SK-N-SH (cell line): ENCODE measurements at regions not wholly inside any gene's neighbourhood (a gene's known extent, or its start where the extent isn't known, plus 50 kb on each side); places are given as distances from the start of the nearest gene placed in this dataset.

Experiments
- CTCF ChIA-PET: fragments of 300-600, 350-600 bp; formaldehyde crosslinking; extraction: SDS; loops from one replicate; lab custom pipeline; 2021; lab: Yijun Ruan, JAX
- POLR2A ChIA-PET: fragments of 350-600 bp; sonication (Branson Sonifier 250); formaldehyde crosslinking; extraction: SDS; loops from one replicate; lab custom pipeline; 2020; ENCODE audit warnings: antibody characterized with exemption, inconsistent platforms; lab: Yijun Ruan, JAX
- DNase-seq: peaks from one replicate; pipeline ENCODE4 v3.0.0; 2012
- H2AFZ ChIP-seq: fragments of 200-600 bp; sonication (generic); 2 replicates; pipeline ENCODE4 v1.8.1; 2016; ENCODE audit warnings: antibody characterized with exemption, mild to moderate bottlenecking, low read depth
- H3F3A ChIP-seq: fragments of 200-600 bp; sonication (generic); replicated peaks from 2 replicates; pipeline ENCODE3; 2016; ENCODE audit warnings: antibody characterized with exemption, mild to moderate bottlenecking; ENCODE audit not compliant: insufficient read depth
- H3K27ac ChIP-seq, 2 experiments: fragments of 200-500 bp in 1 of 2; fragments of 200-600 bp in 1 of 2; sonication (Bioruptor generic) in 1 of 2; sonication (generic), shearing (Covaris generic) in 1 of 2; 2 replicates each; pipeline versions ENCODE4 v1.5.1 to v1.6.1; 2014 to 2016; ENCODE audit warnings: low read depth in 2 of 2, inconsistent platforms in 1 of 2, low read length in 1 of 2, mild to moderate bottlenecking in 1 of 2, mixed read lengths in 1 of 2
- H3K27me3 ChIP-seq: fragments of 200-600 bp; sonication (generic), shearing (Covaris generic); 2 replicates; pipeline ENCODE4 v1.6.1; 2016; ENCODE audit warnings: mixed run types; ENCODE audit not compliant: insufficient read depth
- H3K36me3 ChIP-seq, 2 experiments: fragments of 200-500 bp in 1 of 2; fragments of 200-600 bp in 1 of 2; sonication (Bioruptor generic) in 1 of 2; sonication (generic) in 1 of 2; replicated peaks in 1 of 2; 2 replicates each; pipeline versions ENCODE3 to v1.5.1; 2014 to 2016; ENCODE audit warnings: low read length in 1 of 2, mild to moderate bottlenecking in 1 of 2; ENCODE audit not compliant: insufficient read depth in 2 of 2, control insufficient read depth in 1 of 2
- H3K4me1 ChIP-seq, 2 experiments: fragments of 200-500 bp in 1 of 2; fragments of 200-600 bp in 1 of 2; sonication (Bioruptor generic) in 1 of 2; sonication (generic), shearing (Covaris generic) in 1 of 2; 2 replicates each; pipeline versions ENCODE4 v1.5.1 to v1.6.1; 2014 to 2016; ENCODE audit warnings: low read depth in 1 of 2, low read length in 1 of 2, mixed run types in 1 of 2; ENCODE audit not compliant: insufficient read depth in 2 of 2, control insufficient read depth in 1 of 2
- H3K4me2 ChIP-seq: fragments of 200-600 bp; sonication (generic), shearing (Covaris generic); 2 replicates; pipeline ENCODE4 v1.6.1; 2017; ENCODE audit warnings: mixed run types
- H3K4me3 ChIP-seq, 2 experiments: fragments of 200-500 bp in 1 of 2; fragments of 200-600 bp in 1 of 2; sonication (Bioruptor generic) in 1 of 2; sonication (generic), shearing (Covaris generic) in 1 of 2; 2 replicates each; pipeline versions ENCODE4 v1.5.1 to v1.8.1; 2014 to 2016; ENCODE audit warnings: low read depth in 2 of 2, inconsistent platforms in 1 of 2, low read length in 1 of 2, mild to moderate bottlenecking in 1 of 2, mixed read lengths in 1 of 2, moderate library complexity in 1 of 2
- H3K79me2 ChIP-seq: fragments of 200-600 bp; sonication (generic); 2 replicates; pipeline ENCODE4 v1.8.1; 2017; ENCODE audit warnings: mild to moderate bottlenecking; ENCODE audit not compliant: insufficient read depth
- H3K9ac ChIP-seq: fragments of 200-600 bp; sonication (generic); 2 replicates; pipeline ENCODE4 v1.6.1; 2017; ENCODE audit warnings: mixed run types
- H3K9me2 ChIP-seq: fragments of 200-600 bp; sonication (generic); 2 replicates; pipeline ENCODE4 v1.6.1; 2017; ENCODE audit warnings: mixed run types
- H3K9me3 ChIP-seq: fragments of 200-600 bp; sonication (generic); 2 replicates; pipeline ENCODE4 v1.6.1; 2017; ENCODE audit warnings: mixed run types, mild to moderate bottlenecking, moderate library complexity
- H4K20me1 ChIP-seq: fragments of 200-600 bp; sonication (generic); 2 replicates; pipeline ENCODE4 v1.6.1; 2017; ENCODE audit warnings: mild to moderate bottlenecking, mixed run types; ENCODE audit not compliant: insufficient read depth
- CTCF ChIP-seq: fragments of 200-600 bp; sonication (generic); IDR thresholded peaks from 2 replicates; pipeline ENCODE4 v1.6.1; 2017; ENCODE audit warnings: antibody characterized with exemption, mild to moderate bottlenecking, moderate library complexity
- ELF1 ChIP-seq: IDR thresholded peaks from 2 replicates; pipeline ENCODE4 v1.4.0; 2012
- EP300 ChIP-seq, 2 experiments: IDR thresholded peaks; 2 replicates each; pipeline versions ENCODE4 v1.4.0 to v1.6.1; 2012; ENCODE audit warnings: borderline replicate concordance in 1 of 2, low read depth in 1 of 2, low read length in 1 of 2
- FOXJ3 ChIP-seq: sonication (generic); formaldehyde crosslinking; IDR thresholded peaks from 2 replicates; pipeline ENCODE4 v1.5.1; 2020; ENCODE audit warnings: mild to moderate bottlenecking, missing genetic modification reagents
- FOXM1 ChIP-seq: IDR thresholded peaks from 2 replicates; pipeline ENCODE4 v1.4.0; 2012; ENCODE audit warnings: low read depth, mild to moderate bottlenecking
- GATA2 ChIP-seq: sonication (generic); formaldehyde crosslinking; IDR thresholded peaks from 2 replicates; pipeline ENCODE4 v1.5.0; 2020; ENCODE audit warnings: mild to moderate bottlenecking, missing genetic modification reagents
- IRF3 ChIP-seq: fragments of 150-350 bp; IDR thresholded peaks from 2 replicates; pipeline ENCODE4 v1.6.1; 2016; ENCODE audit warnings: mild to moderate bottlenecking, low read depth, low read length
- MEF2A ChIP-seq: IDR thresholded peaks from 2 replicates; pipeline ENCODE4 v1.4.0; 2012; ENCODE audit warnings: low read depth, borderline replicate concordance
- NFIC ChIP-seq: IDR thresholded peaks from 2 replicates; pipeline ENCODE4 v1.4.0; 2012; ENCODE audit warnings: borderline replicate concordance
- NRF1 ChIP-seq: IDR thresholded peaks from 2 replicates; pipeline ENCODE4 v1.6.1; 2012; ENCODE audit warnings: low read depth, mild to moderate bottlenecking, low read length
- POLR2AphosphoS5 ChIP-seq: IDR thresholded peaks from 2 replicates; pipeline ENCODE4 v1.6.1; 2012; ENCODE audit warnings: low read depth, low read length
- RCOR1 ChIP-seq: fragments of 150-350 bp; IDR thresholded peaks from 2 replicates; pipeline ENCODE4 v1.6.1; 2017; ENCODE audit warnings: antibody characterized with exemption, low read length
- RFX5 ChIP-seq: IDR thresholded peaks from 2 replicates; pipeline ENCODE4 v1.6.1; 2012; ENCODE audit warnings: mild to moderate bottlenecking, improper control_type of control experiment, low read length
- TCF12 ChIP-seq: IDR thresholded peaks from 2 replicates; pipeline ENCODE4 v1.4.0; 2012
- TEAD4 ChIP-seq: IDR thresholded peaks from 2 replicates; pipeline ENCODE4 v1.4.0; 2012; ENCODE audit warnings: mild to moderate bottlenecking, borderline replicate concordance; ENCODE audit not compliant: insufficient read depth
- USF2 ChIP-seq: fragments of 150-350 bp; IDR thresholded peaks from 2 replicates; pipeline ENCODE4 v1.6.1; 2017; ENCODE audit warnings: antibody characterized with exemption, low read length, low read depth, borderline replicate concordance
- YY1 ChIP-seq: IDR thresholded peaks from 2 replicates; pipeline ENCODE4 v1.4.0; 2012; ENCODE audit warnings: low read depth, mild to moderate bottlenecking
- ZBTB33 ChIP-seq: IDR thresholded peaks from 2 replicates; pipeline ENCODE4 v1.4.0; 2012; ENCODE audit warnings: low read depth, borderline replicate concordance
- WGBS: methylation state at CpG from one replicate; pipeline ENCODE4 v1.1.6; 2017; ENCODE audit warnings: low lambda C conversion rate; 5-methylcytosine and 5-hydroxymethylcytosine counted together

- Histone ChIP-seq H3K79me2 (peaks cover 28% of the 10 kb centered on the region), H3F3A (peaks cover 4% of the 10 kb centered on the region), H3K9me3 (no peaks in the 10 kb centered on the region), H3K27ac (no peak overlapping the region), H4K20me1 (no peaks in the 10 kb centered on the region), H3K4me3 (no peak overlapping the region), H2AFZ (no peak overlapping the region), H3K36me3 (no peaks in the 10 kb centered on the region), H3K4me1 (peaks cover 2 to 15% of the 10 kb centered on the region in 2 experiments; a peak in 2 of 4 replicates), H3K27me3 (no peaks in the 10 kb centered on the region), H3K4me2 (no peak overlapping the region), H3K9me2 (no peaks in the 10 kb centered on the region), H3K9ac (no peak overlapping the region)
- CTCF ChIA-PET, result interaction anchor here (0.6 to 1.1 kb wide), 2 partner anchors 926 to 1511 kb away, joined by 3 read pairs; no protein-coding TSS in a partner anchor
- TF ChIP-seq ELF1 (no peak), POLR2AphosphoS5 (no peak), TCF12 (no peak), MEF2A (no peak), RCOR1 (no peak)
- 80% methylated on average over 2 of the region's 2 CpGs for WGBS
- POLR2A ChIA-PET, result no interaction called here
- DNase-seq, result no peak
Measured at GRCh38 chr9:29220596-29221251, 1647.4 kb upstream of the C9orf72 start.

GRCh38 chr9:29228558-29228957 is 1655.3 kb upstream of the C9orf72 start:
- CTCF ChIA-PET, result interaction anchor here (1.5 kb wide), 1 partner anchor 10 kb away, joined by 3 read pairs; no protein-coding TSS in a partner anchor
- no peak overlapping the region for H3K4me3 ChIP-seq

GRCh38 chr9:29230931-29231330 is 1657.7 kb upstream of the C9orf72 start:
- WGBS, result 78% methylated on average over 2 of the region's 2 CpGs
- H3K4me3 ChIP-seq, result no peak overlapping the region
- no peaks in the 10 kb centered on the region for H4K20me1 ChIP-seq
- ChIA-PET POLR2A (no interaction called here), CTCF (interaction anchor here (1.0 kb wide), 1 partner anchor 17 kb away, joined by 4 read pairs; no protein-coding TSS in a partner anchor)
- H3K79me2 ChIP-seq, result no peaks in the 10 kb centered on the region
- no peaks in the 10 kb centered on the region; the same call in 1 of the 2 replicates for H3K9me3 ChIP-seq
- H3K27ac ChIP-seq, result no peak overlapping the region
- no peak overlapping the region for H3K4me2 ChIP-seq
- H3K27me3 ChIP-seq, result no peaks in the 10 kb centered on the region
- H3K9me2 ChIP-seq, result no peaks in the 10 kb centered on the region
- H3K9ac ChIP-seq, result no peak overlapping the region
- no peaks in the 10 kb centered on the region for H3F3A ChIP-seq
- no peak overlapping the region for H2AFZ ChIP-seq
- no peak for DNase-seq
- H3K36me3 ChIP-seq, result no peaks in the 10 kb centered on the region
- H3K4me1 ChIP-seq, result no peaks in the 10 kb centered on the region
- TF ChIP-seq EP300 (IDR thresholded peaks at IDR 0.05; ENCODE audit: borderline replicate concordance in 1 of 2, low read depth in 1 of 2, low read length in 1 of 2) (no peak), NRF1 (no peak), IRF3 (no peak), RFX5 (no peak), CTCF (no peak), GATA2 (CRISPR knock-in tag) (no peak), USF2 (no peak), ZBTB33 (no peak), NFIC (no peak), FOXM1 (no peak), YY1 (no peak), FOXJ3 (no peak)

More at GRCh38 chr9:29228558-29228957, 1655.3 kb upstream of the C9orf72 start:
- H3K9me2 ChIP-seq, result no peaks in the 10 kb centered on the region
- H3K36me3 ChIP-seq, result no peaks in the 10 kb centered on the region
- no peak for DNase-seq
- no peak overlapping the region for H2AFZ ChIP-seq
- no peaks in the 10 kb centered on the region for H3K4me1 ChIP-seq
- H4K20me1 ChIP-seq, result no peaks in the 10 kb centered on the region
- no peaks in the 10 kb centered on the region for H3K27me3 ChIP-seq
- H3F3A ChIP-seq, result no peaks in the 10 kb centered on the region
- WGBS, result 81% methylated on average over 2 of the region's 2 CpGs
- no peak for TF ChIP-seq RFX5
- TF ChIP-seq TEAD4, result no peak
- no peaks in the 10 kb centered on the region for H3K79me2 ChIP-seq
- no peak overlapping the region for H3K4me2 ChIP-seq
- H3K9me3 ChIP-seq, result no peaks in the 10 kb centered on the region
- POLR2A ChIA-PET, result no interaction called here
- no peak overlapping the region for H3K9ac ChIP-seq
- no peak overlapping the region for H3K27ac ChIP-seq
